ENCODE measurements at regions not wholly inside any gene's neighbourhood (a gene's known extent, or its start where the extent isn't known, plus 50 kb on each side); places are given as distances from the start of the nearest gene placed in this dataset.

DNA sequence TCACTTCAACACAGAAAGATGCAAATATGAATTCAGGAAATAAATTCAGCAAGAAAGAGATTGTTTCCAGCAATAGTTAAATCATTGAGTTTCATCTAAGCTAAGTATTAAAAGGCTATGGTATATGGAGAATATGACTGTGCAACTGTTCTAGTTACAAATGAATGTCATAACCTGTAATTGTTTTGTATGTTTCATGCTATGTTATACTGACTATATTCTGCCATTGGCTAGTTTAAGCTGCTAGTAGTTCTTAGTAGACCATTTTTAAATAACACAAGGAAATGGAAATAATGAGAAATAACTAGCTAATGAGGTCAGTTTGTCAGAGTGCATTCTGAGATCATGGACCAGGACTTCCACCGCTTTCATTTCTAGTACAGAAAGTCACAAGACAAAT lies 1154.9 kb upstream of the TMEFF2 start:
- no peak for DNase-seq (ENCODE audit: insufficient read length)
- FAIRE-seq = no peak
- TF ChIP-seq TAF1 (IDR thresholded peaks at IDR 0.05; ENCODE audit: borderline replicate concordance, low read depth, low read length) = no peak
- TF ChIP-seq POLR2A (IDR thresholded peaks at IDR 0.05; ENCODE audit: low read depth, low read length) = no peak
- no peak for TF ChIP-seq POLR2AphosphoS5 (IDR thresholded peaks at IDR 0.05; ENCODE audit: low read depth, low read length)

GRCh38 chr2:193348055-193348454 lies 1153.3 kb upstream of the TMEFF2 start:
- DNase-seq (ENCODE audit: insufficient read length) (no peak), FAIRE-seq (no peak)
- TF ChIP-seq TAF1 (IDR thresholded peaks at IDR 0.05; ENCODE audit: borderline replicate concordance, low read depth, low read length) (no peak), POLR2AphosphoS5 (IDR thresholded peaks at IDR 0.05; ENCODE audit: low read depth, low read length) (no peak), POLR2A (IDR thresholded peaks at IDR 0.05; ENCODE audit: low read depth, low read length) (no peak)

DNA sequence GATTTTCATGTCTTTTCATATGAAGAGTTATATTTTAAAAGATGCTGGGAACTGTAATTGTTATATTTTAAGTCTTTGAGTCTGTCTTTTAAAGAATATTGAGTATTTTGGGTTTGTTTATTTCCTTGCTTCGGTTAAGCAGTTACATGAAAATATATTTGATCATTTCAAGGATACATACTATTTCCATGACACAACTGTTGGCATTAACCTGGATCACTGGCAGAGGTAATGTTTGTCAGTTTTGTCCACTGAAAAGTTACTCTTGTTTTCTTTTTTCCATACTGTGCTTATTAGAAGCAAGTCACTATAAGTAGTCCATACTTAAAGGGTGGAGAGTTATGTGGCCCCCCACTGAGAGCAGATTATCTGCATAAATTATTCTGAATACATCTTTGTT lies 1142.0 kb upstream of the TMEFF2 start:
- FAIRE-seq (no peak), DNase-seq (ENCODE audit: insufficient read length) (no peak)

DNA sequence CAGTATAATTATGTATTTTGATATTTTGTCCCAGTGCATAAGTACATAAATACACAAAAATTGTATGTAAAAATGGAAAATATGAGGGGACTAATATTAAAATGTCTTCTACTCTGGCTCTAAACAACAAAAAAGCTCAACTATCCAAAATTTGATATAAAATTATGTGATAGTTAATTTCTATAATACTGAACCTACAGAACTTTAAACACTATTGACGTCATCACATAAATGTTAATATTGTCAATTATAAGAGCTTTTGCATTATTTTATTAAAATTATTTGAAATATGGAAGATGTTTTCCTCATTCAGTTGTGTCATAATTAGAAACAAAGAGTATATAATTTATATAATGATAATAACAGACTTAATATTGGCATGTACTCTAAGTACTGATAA lies 1139.7 kb upstream of the TMEFF2 start:
- TF ChIP-seq TAF1 (IDR thresholded peaks at IDR 0.05; ENCODE audit: borderline replicate concordance, low read depth, low read length) = no peak
- no peak for TF ChIP-seq POLR2AphosphoS5 (IDR thresholded peaks at IDR 0.05; ENCODE audit: low read depth, low read length)
- TF ChIP-seq POLR2A (IDR thresholded peaks at IDR 0.05; ENCODE audit: low read depth, low read length) = no peak
- no peak for FAIRE-seq

More for the DNA sequence above, 1142.0 kb upstream of the TMEFF2 start:
- TF ChIP-seq POLR2AphosphoS5 (IDR thresholded peaks at IDR 0.05; ENCODE audit: low read depth, low read length) (no peak), TAF1 (IDR thresholded peaks at IDR 0.05; ENCODE audit: borderline replicate concordance, low read depth, low read length) (no peak), POLR2A (IDR thresholded peaks at IDR 0.05; ENCODE audit: low read depth, low read length) (no peak)

GRCh38 chr2:193333539-193333938 lies 1138.8 kb upstream of the TMEFF2 start:
- DNase-seq (ENCODE audit: insufficient read length) = no peak
- no peak for FAIRE-seq
- no peak for TF ChIP-seq POLR2A (IDR thresholded peaks at IDR 0.05; ENCODE audit: low read depth, low read length)
- TF ChIP-seq POLR2AphosphoS5 (IDR thresholded peaks at IDR 0.05; ENCODE audit: low read depth, low read length) = no peak
- TF ChIP-seq TAF1 (IDR thresholded peaks at IDR 0.05; ENCODE audit: borderline replicate concordance, low read depth, low read length) = no peak

More for the DNA sequence above, 1139.7 kb upstream of the TMEFF2 start:
- no peak for DNase-seq (ENCODE audit: insufficient read length)

DNA sequence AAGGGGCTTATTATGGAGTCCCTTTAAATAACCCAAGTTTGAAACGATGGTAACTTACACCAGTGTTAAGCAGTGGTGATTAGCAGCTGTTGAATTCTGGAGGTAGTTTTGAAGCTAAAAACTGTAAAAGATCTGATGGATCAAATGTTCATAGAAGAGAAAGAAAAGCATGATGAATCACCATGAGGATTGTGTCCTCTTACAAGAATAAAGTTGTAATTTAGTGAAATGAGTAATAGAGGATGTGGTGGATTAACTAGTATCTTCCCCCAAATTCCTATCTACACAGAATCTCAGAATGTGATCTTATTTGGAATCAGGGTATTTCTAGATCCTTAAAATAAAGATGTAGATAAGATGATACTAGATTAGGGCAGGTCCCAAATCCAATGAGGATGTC lies 1138.2 kb upstream of the TMEFF2 start:
- TF ChIP-seq POLR2A (IDR thresholded peaks at IDR 0.05; ENCODE audit: low read depth, low read length) (no peak), POLR2AphosphoS5 (IDR thresholded peaks at IDR 0.05; ENCODE audit: low read depth, low read length) (no peak), TAF1 (IDR thresholded peaks at IDR 0.05; ENCODE audit: borderline replicate concordance, low read depth, low read length) (no peak)
- no peak for DNase-seq (ENCODE audit: insufficient read length)
- FAIRE-seq = no peak

DNA sequence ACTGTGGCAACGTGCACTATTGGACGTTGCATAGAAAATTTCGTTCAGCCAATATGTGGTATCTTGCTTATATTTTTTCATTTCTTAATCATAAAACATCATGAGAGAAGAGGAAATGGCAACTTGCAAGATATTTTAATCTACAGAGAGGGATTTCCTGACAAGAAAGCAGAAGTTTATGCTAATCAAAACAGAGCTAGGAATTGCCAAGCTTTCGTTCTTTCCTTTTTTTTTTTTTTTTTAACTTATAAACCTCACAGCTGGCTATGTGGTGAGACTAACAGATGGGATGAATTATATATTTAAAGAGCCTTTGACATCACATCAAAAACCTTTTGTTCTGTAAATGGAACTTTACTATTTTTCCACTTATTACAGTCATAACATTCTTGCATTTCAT lies 1136.9 kb upstream of the TMEFF2 start:
- DNase-seq (ENCODE audit: insufficient read length) (no peak), FAIRE-seq (no peak)
- TF ChIP-seq TAF1 (IDR thresholded peaks at IDR 0.05; ENCODE audit: borderline replicate concordance, low read depth, low read length) (no peak), POLR2A (IDR thresholded peaks at IDR 0.05; ENCODE audit: low read depth, low read length) (no peak), POLR2AphosphoS5 (IDR thresholded peaks at IDR 0.05; ENCODE audit: low read depth, low read length) (no peak)

DNA sequence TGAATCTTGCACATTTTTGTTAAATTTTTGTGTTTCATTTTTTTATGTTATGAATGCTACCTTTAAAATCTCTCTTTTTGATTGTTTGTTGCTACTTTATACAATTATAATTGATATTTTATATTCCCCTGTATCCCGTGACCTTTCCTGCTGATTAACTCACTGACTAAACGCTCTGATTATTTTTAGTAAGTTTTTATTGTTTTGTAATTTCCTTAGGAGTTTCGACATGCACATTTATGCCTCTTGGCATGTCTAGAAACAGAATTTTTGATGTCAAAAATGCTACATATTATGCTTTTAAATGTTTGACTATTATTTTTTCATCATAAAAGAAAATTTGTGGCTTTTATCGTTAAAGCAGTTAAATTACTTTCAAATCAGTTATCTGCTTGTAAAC lies 1131.6 kb upstream of the TMEFF2 start:
- FAIRE-seq (no peak), DNase-seq (ENCODE audit: insufficient read length) (no peak)
- no peak for TF ChIP-seq POLR2A (IDR thresholded peaks at IDR 0.05; ENCODE audit: low read depth, low read length)

DNA sequence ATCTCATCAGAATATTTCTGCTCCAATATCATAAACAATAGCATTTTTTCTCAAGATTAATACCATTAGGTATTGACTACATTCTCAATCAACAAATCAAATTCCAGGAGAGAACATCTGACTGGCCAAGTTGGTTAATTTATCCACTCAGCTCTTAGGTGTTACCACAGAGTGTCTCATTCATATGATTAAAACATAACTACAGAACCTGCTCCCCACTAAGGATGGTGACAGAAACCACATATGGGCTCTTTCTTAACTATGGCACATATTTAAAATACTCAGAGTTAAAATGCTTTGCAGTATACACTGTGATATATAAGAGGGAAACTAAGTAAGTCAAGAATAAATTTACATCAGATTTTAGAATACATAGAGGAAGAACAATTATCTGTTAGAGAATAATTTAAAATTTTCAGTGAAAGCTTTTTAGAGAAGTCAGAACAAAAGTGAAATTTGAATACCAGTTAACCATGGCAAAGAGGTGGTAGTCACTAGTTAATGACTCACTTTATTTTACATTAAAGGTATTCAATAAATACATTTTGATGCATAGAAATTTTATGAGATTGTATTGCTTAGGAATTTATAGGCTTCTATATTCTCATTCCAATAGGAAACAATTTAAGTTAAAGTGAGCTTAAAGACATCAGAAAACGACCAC lies 1120.8 kb upstream of the TMEFF2 start:
- no peak for TF ChIP-seq TAF1 (IDR thresholded peaks at IDR 0.05; ENCODE audit: borderline replicate concordance, low read depth, low read length)
- DNase-seq (ENCODE audit: insufficient read length) (no peak), FAIRE-seq (no peak)

- FAIRE-seq = no peak
- DNase-seq (ENCODE audit: insufficient read length) = no peak
- no peak for TF ChIP-seq POLR2AphosphoS5 (IDR thresholded peaks at IDR 0.05; ENCODE audit: low read depth, low read length)
- no peak for TF ChIP-seq TAF1 (IDR thresholded peaks at IDR 0.05; ENCODE audit: borderline replicate concordance, low read depth, low read length)
These were observed 1108.7 kb upstream of the TMEFF2 start for GRCh38 chr2:193303464-193303863.

- DNase-seq (ENCODE audit: insufficient read length) (no peak), FAIRE-seq (no peak)
- no peak for TF ChIP-seq POLR2AphosphoS5 (IDR thresholded peaks at IDR 0.05; ENCODE audit: low read depth, low read length)
- no peak for TF ChIP-seq TAF1 (IDR thresholded peaks at IDR 0.05; ENCODE audit: borderline replicate concordance, low read depth, low read length)
- TF ChIP-seq POLR2A (IDR thresholded peaks at IDR 0.05; ENCODE audit: low read depth, low read length) = no peak
These were observed 1099.6 kb upstream of the TMEFF2 start for GRCh38 chr2:193294371-193294770.

DNA sequence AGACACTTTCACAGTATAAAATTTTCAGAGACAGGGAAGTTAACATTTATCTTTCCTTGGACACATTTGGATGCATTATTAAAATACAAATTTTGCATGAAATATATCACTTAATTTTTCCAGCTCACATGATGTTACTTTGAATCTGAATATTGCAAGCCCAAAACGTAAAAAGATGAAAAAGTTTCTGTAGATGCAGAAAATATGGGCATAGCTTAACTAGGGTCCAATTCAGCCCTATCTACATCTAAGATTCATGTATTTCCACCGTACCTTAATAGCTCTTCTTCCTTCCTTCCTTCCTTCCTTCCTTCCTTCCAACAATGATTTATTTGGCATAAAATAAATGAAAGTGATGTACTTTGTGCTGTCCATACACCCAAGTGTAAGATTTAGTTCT lies 1084.6 kb upstream of the TMEFF2 start:
- FAIRE-seq (no peak), DNase-seq (ENCODE audit: insufficient read length) (no peak)
- TF ChIP-seq TAF1 (IDR thresholded peaks at IDR 0.05; ENCODE audit: borderline replicate concordance, low read depth, low read length) (no peak), POLR2A (IDR thresholded peaks at IDR 0.05; ENCODE audit: low read depth, low read length) (no peak)

DNA sequence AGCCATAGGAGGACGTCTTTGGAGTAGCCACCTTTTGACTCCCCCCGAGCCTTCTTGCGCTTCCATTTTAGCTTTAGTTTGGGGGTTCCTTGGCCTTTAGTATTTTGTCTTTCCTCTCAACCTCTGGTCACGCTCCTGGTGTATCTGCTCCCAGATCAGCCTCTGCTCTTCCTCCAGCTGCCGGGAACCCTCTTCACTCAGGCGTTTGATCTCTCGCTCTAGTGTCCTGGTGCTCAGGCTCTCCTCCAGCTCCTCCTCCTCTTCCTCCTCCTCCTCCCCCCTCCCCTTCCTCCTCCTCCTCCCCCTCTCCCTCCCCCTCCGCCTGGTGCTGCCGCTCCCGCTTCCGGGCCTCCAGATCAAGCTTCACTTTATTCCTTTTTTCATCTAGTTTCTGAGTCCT lies 1082.3 kb upstream of the TMEFF2 start:
- DNase-seq (ENCODE audit: insufficient read length) (no peak), FAIRE-seq (no peak)
- no peak for TF ChIP-seq POLR2AphosphoS5 (IDR thresholded peaks at IDR 0.05; ENCODE audit: low read depth, low read length)
- no peak for TF ChIP-seq TAF1 (IDR thresholded peaks at IDR 0.05; ENCODE audit: borderline replicate concordance, low read depth, low read length)
- TF ChIP-seq POLR2A (IDR thresholded peaks at IDR 0.05; ENCODE audit: low read depth, low read length) = no peak

All from GM12892 (cell line).